H9 (cell line): ENCODE measurements at regions not wholly inside any gene's neighbourhood (a gene's known extent, or its start where the extent isn't known, plus 50 kb on each side); places are given as distances from the start of the nearest gene placed in this dataset.

Source experiments
- DNase-seq: peaks from one replicate; pipeline ENCODE4 v3.0.0-alpha.2; 2017
- H2AFZ ChIP-seq: one replicate; pipeline ENCODE4 v1.6.1; 2013; ENCODE audit warnings: mild to moderate bottlenecking, low read length, control low read depth, moderate library complexity
- H2AK5ac ChIP-seq: 2 replicates; pipeline ENCODE4 v1.6.1; 2013; ENCODE audit warnings: low read length, control low read depth, mixed read lengths; ENCODE audit not compliant: insufficient read length
- H2BK120ac ChIP-seq: one replicate; pipeline ENCODE4 v1.6.1; 2013; ENCODE audit warnings: low read depth, mild to moderate bottlenecking, low read length, control low read depth, inconsistent platforms; ENCODE audit not compliant: poor library complexity, severe bottlenecking
- H2BK12ac ChIP-seq: 2 replicates; pipeline ENCODE4 v1.6.1; 2013; ENCODE audit warnings: low read length, control low read depth, mixed read lengths, low read depth; ENCODE audit not compliant: insufficient read length
- H2BK15ac ChIP-seq: 2 replicates; pipeline ENCODE4 v1.6.1; 2013; ENCODE audit warnings: low read depth, low read length, control low read depth
- H2BK20ac ChIP-seq: one replicate; pipeline ENCODE4 v1.6.1; 2013; ENCODE audit warnings: low read depth, mild to moderate bottlenecking, low read length, control low read depth, inconsistent platforms; ENCODE audit not compliant: poor library complexity, severe bottlenecking
- H2BK5ac ChIP-seq: 2 replicates; pipeline ENCODE4 v1.6.1; 2013; ENCODE audit warnings: low read length, control low read depth, mixed read lengths; ENCODE audit not compliant: insufficient read length
- H3K14ac ChIP-seq: 2 replicates; pipeline ENCODE4 v1.6.1; 2013; ENCODE audit warnings: low read length, control low read depth; ENCODE audit not compliant: insufficient read depth
- H3K18ac ChIP-seq: 2 replicates; pipeline ENCODE4 v1.6.1; 2013; ENCODE audit warnings: low read depth, mild to moderate bottlenecking, mixed read lengths, low read length, control low read depth; ENCODE audit not compliant: insufficient read length
- H3K23ac ChIP-seq: 2 replicates; pipeline ENCODE4 v1.6.1; 2013; ENCODE audit warnings: low read length, control low read depth, mixed read lengths, low read depth; ENCODE audit not compliant: insufficient read length
- H3K23me2 ChIP-seq: 2 replicates; pipeline ENCODE4 v1.6.1; 2013; ENCODE audit warnings: low read depth, mild to moderate bottlenecking, mixed read lengths, low read length, control low read depth; ENCODE audit not compliant: insufficient read length, poor library complexity, severe bottlenecking
- H3K27ac ChIP-seq: 2 replicates; pipeline ENCODE4 v1.5.1; 2013; ENCODE audit warnings: low read length, control low read depth, mixed read lengths, low read depth; ENCODE audit not compliant: insufficient read length
- H3K27me3 ChIP-seq: 2 replicates; pipeline ENCODE4 v1.6.1; 2013; ENCODE audit warnings: low read length, control low read depth, inconsistent platforms; ENCODE audit not compliant: insufficient read depth
- H3K4ac ChIP-seq: 2 replicates; pipeline ENCODE4 v1.6.1; 2013; ENCODE audit warnings: low read depth, mild to moderate bottlenecking, control low read depth, inconsistent platforms, low read length, moderate library complexity
- H3K4me1 ChIP-seq: 2 replicates; pipeline ENCODE4 v1.6.1; 2013; ENCODE audit warnings: low read length, control low read depth, inconsistent platforms; ENCODE audit not compliant: insufficient read depth
- H3K4me2 ChIP-seq: 2 replicates; pipeline ENCODE4 v1.6.1; 2013; ENCODE audit warnings: low read length, control low read depth, mixed read lengths; ENCODE audit not compliant: insufficient read length, insufficient read depth
- H3K56ac ChIP-seq: 2 replicates; pipeline ENCODE4 v1.6.1; 2013; ENCODE audit warnings: low read depth, mild to moderate bottlenecking, mixed read lengths, low read length, control low read depth; ENCODE audit not compliant: insufficient read length
- H3K79me1 ChIP-seq: 2 replicates; pipeline ENCODE4 v1.6.1; 2013; ENCODE audit warnings: low read depth, mild to moderate bottlenecking, moderate library complexity, low read length, control low read depth, inconsistent platforms; ENCODE audit not compliant: insufficient read depth, poor library complexity, severe bottlenecking
- H3K79me2 ChIP-seq: 2 replicates; pipeline ENCODE4 v1.6.1; 2013; ENCODE audit warnings: low read length, control low read depth, inconsistent platforms; ENCODE audit not compliant: insufficient read depth
- H3K9ac ChIP-seq: 2 replicates; pipeline ENCODE4 v1.6.1; 2013; ENCODE audit warnings: low read length, control low read depth, mixed read lengths; ENCODE audit not compliant: insufficient read length; ENCODE audit errors: extremely low read depth
- H3K9me3 ChIP-seq: one replicate; pipeline ENCODE4 v1.6.1; 2013; ENCODE audit warnings: low read depth, low read length, inconsistent platforms; ENCODE audit not compliant: control insufficient read depth
- H3T11ph ChIP-seq: one replicate; pipeline ENCODE4 v1.6.1; 2013; ENCODE audit warnings: mild to moderate bottlenecking, low read length, control low read depth, inconsistent platforms
- H4K20me1 ChIP-seq: one replicate; pipeline ENCODE4 v1.6.1; 2013; ENCODE audit not compliant: control insufficient read depth, insufficient read length, insufficient read depth
- H4K5ac ChIP-seq: 2 replicates; pipeline ENCODE4 v1.6.1; 2013; ENCODE audit warnings: low read depth, mild to moderate bottlenecking, mixed read lengths, low read length, control low read depth; ENCODE audit not compliant: insufficient read length
- H4K8ac ChIP-seq: replicated peaks from 2 replicates; pipeline ENCODE4 v1.6.1; 2013; ENCODE audit warnings: low read length, control low read depth, mixed read lengths, low read depth; ENCODE audit not compliant: insufficient read length
- H4K91ac ChIP-seq: 2 replicates; pipeline ENCODE4 v1.6.1; 2013; ENCODE audit warnings: low read depth, mild to moderate bottlenecking, moderate library complexity, mixed read lengths, low read length, control low read depth; ENCODE audit not compliant: insufficient read length
- H3K27ac Mint-ChIP-seq, 3 experiments: 2 replicates in 2 of 3; 3 replicates in 1 of 3; pipeline ENCODE4 v1.8.0; 2020 to 2021; ENCODE audit warnings: mixed read lengths in 3 of 3, mild to moderate bottlenecking in 1 of 3, moderate library complexity in 1 of 3
- H3K27me3 Mint-ChIP-seq: 2 replicates; pipeline ENCODE4 v1.8.0; 2021; ENCODE audit warnings: low read depth, mild to moderate bottlenecking, moderate library complexity, mixed read lengths
- H3K36me3 Mint-ChIP-seq, 3 experiments: 2 replicates in 2 of 3; 3 replicates in 1 of 3; pipeline ENCODE4 v1.8.0; 2020 to 2021; ENCODE audit warnings: low read depth in 3 of 3, mixed read lengths in 3 of 3; ENCODE audit not compliant: insufficient read depth in 1 of 3
- H3K4me1 Mint-ChIP-seq, 2 experiments: 2 replicates each; pipeline ENCODE4 v1.8.0; 2020; ENCODE audit warnings: mixed read lengths in 2 of 2
- H3K4me3 Mint-ChIP-seq, 2 experiments: 2 replicates in 1 of 2; 3 replicates in 1 of 2; pipeline ENCODE4 v1.8.0; 2020 to 2021; ENCODE audit warnings: mild to moderate bottlenecking in 2 of 2, mixed read lengths in 2 of 2, moderate library complexity in 1 of 2
- H3K9me3 Mint-ChIP-seq, 2 experiments: 2 replicates in 1 of 2; 3 replicates in 1 of 2; pipeline ENCODE4 v1.8.0; 2020; ENCODE audit warnings: mild to moderate bottlenecking in 2 of 2, mixed read lengths in 2 of 2, moderate library complexity in 1 of 2
- CTCF ChIP-seq: fragments of 200-600 bp; sonication (generic); conservative IDR thresholded peaks from 3 replicates; pipeline ENCODE4 v1.8.0; 2021; ENCODE audit warnings: antibody characterized with exemption, mild to moderate bottlenecking
- WGBS: extraction: QIAGEN DNeasy Blood & Tissue Kit; methylation state at CpG from one replicate; pipeline ENCODE4 v1.1.7; 2013; ENCODE audit warnings: missing lambda C conversion rate, low lambda C conversion rate, mixed read lengths; ENCODE audit not compliant: insufficient read length; ENCODE audit errors: extremely low coverage; 5-methylcytosine and 5-hydroxymethylcytosine counted together

GRCh38 chr7:85407391-85407790 lies 220.5 kb upstream of the SEMA3D start:
- Histone ChIP-seq H3T11ph (no peak overlapping the region), H4K8ac (no peak overlapping the region), H3K4me2 (no peak overlapping the region), H3K56ac (no peak overlapping the region), H3K79me1 (no peaks in the 10 kb centered on the region), H3K27ac (no peak overlapping the region), H4K5ac (no peak overlapping the region), H3K4me1 (no peaks in the 10 kb centered on the region), H2BK20ac (no peak overlapping the region), H2AFZ (no peak overlapping the region), H3K9me3 (no peaks in the 10 kb centered on the region), H2BK5ac (no peak overlapping the region), H3K79me2 (no peaks in the 10 kb centered on the region), H3K23me2 (no peaks in the 10 kb centered on the region), H2AK5ac (no peak overlapping the region), H4K91ac (no peak overlapping the region), H3K27me3 (no peaks in the 10 kb centered on the region), H3K14ac (no peak overlapping the region), H3K4ac (no peak overlapping the region), H2BK120ac (no peak overlapping the region), H2BK15ac (no peak overlapping the region), H3K23ac (no peak overlapping the region), H3K9ac (no peak overlapping the region), H4K20me1 (no peaks in the 10 kb centered on the region), H3K18ac (no peak overlapping the region), H2BK12ac (no peak overlapping the region)
- TF ChIP-seq CTCF = no peak
- Mint-ChIP-seq H3K27ac (no peak overlapping the region), H3K4me3 (no peak overlapping the region), H3K36me3 (0 out of 7 replicates have a peak, but pooled peaks cover 0 to 1% (median 0%) of the 10 kb centered on the region in 3 experiments), H3K27me3 (no peaks in the 10 kb centered on the region), H3K4me1 (peaks cover 7 to 10% of the 10 kb centered on the region in 2 experiments; a peak in 3 of 4 replicates), H3K9me3 (no peaks in the 10 kb centered on the region)
- no CpG with 5 or more reads among the region's 3 CpGs for WGBS
- no peak for DNase-seq
